AG09309 (cell line): ENCODE measurements at regions not wholly inside any gene's neighbourhood (a gene's known extent, or its start where the extent isn't known, plus 50 kb on each side); places are given as distances from the start of the nearest gene placed in this dataset.
"Not testable (repeated sequence)": the region's sequence is repeated elsewhere in the genome, so short reads cannot be mapped to it uniquely, and the experiment has no call there.

ENCODE experiments used
- DNase-seq: peaks from one replicate; pipeline ENCODE4 v3.0.0-alpha.2; 2010; ENCODE audit warnings: low read depth
- H3K4me3 ChIP-seq: 2 replicates; pipeline ENCODE4 v1.5.1; 2011; ENCODE audit warnings: mild to moderate bottlenecking, low read depth, low read length, moderate library complexity; ENCODE audit not compliant: control insufficient read depth
- CTCF ChIP-seq: IDR thresholded peaks from 2 replicates; pipeline ENCODE4 v1.5.1; 2011; ENCODE audit warnings: mild to moderate bottlenecking, low read depth, low read length, inconsistent platforms; ENCODE audit not compliant: insufficient read depth, control insufficient read depth; ENCODE audit errors: missing control alignments

DNA sequence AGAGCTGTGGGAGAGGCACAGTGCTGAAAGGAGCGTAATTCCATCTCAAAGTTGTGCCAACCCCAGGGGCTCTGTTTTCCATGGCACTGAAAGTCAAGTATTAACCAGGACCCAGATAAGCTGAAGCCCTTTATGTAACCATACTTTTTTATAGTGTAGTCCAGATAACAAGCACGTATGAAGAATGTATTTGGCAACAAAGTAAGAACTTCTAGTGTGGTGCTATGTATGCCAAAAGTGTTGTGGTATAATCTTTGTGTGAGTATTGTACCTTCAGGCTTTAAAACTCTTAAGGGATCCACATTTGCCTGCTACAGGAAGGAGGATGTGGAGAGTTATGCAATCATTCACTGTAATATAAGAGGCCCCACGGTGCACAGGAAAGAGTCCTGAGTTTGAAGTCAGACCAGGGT is 129.4 kb downstream of the IBTK start:
- H3K4me3 ChIP-seq, result no peak overlapping the region
- DNase-seq, result peak; percentile 39
- TF ChIP-seq CTCF, result no peak

GRCh38 chr6:82114748-82115147 is 132.8 kb downstream of the IBTK start:
- TF ChIP-seq CTCF, result no peak
- no peak overlapping the region for H3K4me3 ChIP-seq
- DNase-seq, result no peak

DNA sequence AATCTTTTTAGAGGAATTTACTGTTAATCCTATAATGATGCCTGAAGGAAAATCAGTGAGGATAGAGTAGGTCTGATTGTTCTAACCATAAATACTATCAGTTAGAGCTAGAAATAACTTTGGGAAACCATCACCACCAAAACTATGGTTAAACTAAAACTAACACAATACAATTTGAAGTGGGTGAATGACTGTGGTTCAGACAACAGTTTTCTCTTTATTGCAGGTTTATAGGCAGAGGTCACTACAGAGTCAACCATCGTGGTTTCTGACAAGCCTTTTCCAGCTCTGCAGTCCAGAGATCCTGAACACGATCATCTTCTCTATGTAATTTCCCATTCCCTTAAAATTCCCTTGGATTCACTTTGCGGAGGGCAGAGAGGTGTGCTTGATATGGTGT is 134.3 kb downstream of the IBTK start:
- H3K4me3 ChIP-seq, result no peak overlapping the region
- no peak for DNase-seq
- no peak for TF ChIP-seq CTCF

- no peak for DNase-seq
- TF ChIP-seq CTCF, result no peak
- no peak overlapping the region for H3K4me3 ChIP-seq
These were observed 135.7 kb downstream of the IBTK start for GRCh38 chr6:82111818-82112217.

DNA sequence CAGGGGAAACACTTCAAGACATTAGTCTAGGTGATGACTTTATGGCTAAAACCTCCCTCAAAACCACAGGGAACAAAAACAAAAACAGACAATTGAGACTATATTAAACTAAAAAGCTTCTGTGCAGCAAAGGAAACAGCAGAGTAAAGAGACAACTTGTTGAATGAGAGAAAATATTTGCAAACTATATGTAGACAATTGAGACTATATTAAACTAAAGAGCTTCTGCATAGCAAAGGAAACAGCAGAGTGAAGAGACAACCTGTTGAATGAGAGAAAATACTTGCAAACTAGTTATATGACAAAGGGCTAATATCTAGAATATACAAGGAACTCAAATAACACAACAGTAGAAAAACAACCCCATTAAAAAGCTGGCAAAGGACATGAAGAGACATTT is 136.4 kb downstream of the IBTK start:
- DNase-seq, result no peak
- H3K4me3 ChIP-seq, result no peak overlapping the region
- no peak for TF ChIP-seq CTCF

- H3K4me3 ChIP-seq, DNase-seq: not testable (repeated sequence)
These were observed 144.4 kb downstream of the IBTK start for GRCh38 chr6:82103171-82103570.

- not testable (repeated sequence) for DNase-seq, H3K4me3 ChIP-seq
These were observed 146.0 kb downstream of the IBTK start for GRCh38 chr6:82101374-82102114.

- H3K4me3 ChIP-seq, DNase-seq: not testable (repeated sequence)
These were observed 146.8 kb downstream of the IBTK start for GRCh38 chr6:82100763-82101162.

DNA sequence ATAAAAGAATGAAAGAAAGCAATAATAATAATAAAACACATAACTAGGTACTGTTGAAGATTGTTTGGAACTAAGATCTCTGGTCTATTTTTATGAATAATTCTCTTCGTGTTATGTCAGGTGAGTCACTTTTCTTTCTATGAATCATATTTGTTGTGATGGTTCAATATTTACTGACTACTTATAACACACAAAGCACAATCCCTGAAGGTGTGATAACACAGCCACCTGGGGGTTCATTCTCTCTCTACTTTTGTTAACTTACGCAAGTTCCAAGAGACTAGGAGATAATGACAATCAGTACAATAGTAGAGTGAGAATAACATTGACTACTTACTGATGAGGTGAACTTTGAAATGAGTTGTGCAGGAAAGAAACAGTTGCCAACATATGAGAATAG is 149.9 kb downstream of the IBTK start:
- no peak for TF ChIP-seq CTCF
- DNase-seq, result no peak

More for the DNA sequence above, 149.9 kb downstream of the IBTK start:
- H3K4me3 ChIP-seq, result no peak overlapping the region
